ENCODE measurements at regions not wholly inside any gene's neighbourhood (a gene's known extent, or its start where the extent isn't known, plus 50 kb on each side); places are given as distances from the start of the nearest gene placed in this dataset.
"Not testable (repeated sequence)": the region's sequence is repeated elsewhere in the genome, so short reads cannot be mapped to it uniquely, and the experiment has no call there.

GRCh38 chr4:124067046-124067445 is 645.5 kb downstream of the ANKRD50 start:
- DNase-seq: peak; percentile 2 to 40 (median 29)

- no peak for DNase-seq
Observed at GRCh38 chr4:124070688-124071484, 641.6 kb downstream of the ANKRD50 start.

- DNase-seq: not testable (repeated sequence)
Observed at GRCh38 chr4:124075276-124075675, 637.3 kb downstream of the ANKRD50 start.

- DNase-seq: no peak
Observed at GRCh38 chr4:124079174-124079780, 633.3 kb downstream of the ANKRD50 start.

GRCh38 chr4:124083711-124084110 is 628.8 kb downstream of the ANKRD50 start:
- no peak for DNase-seq

- DNase-seq: no peak
Observed at GRCh38 chr4:124085561-124086180, 626.9 kb downstream of the ANKRD50 start.

GRCh38 chr4:124090021-124090420 is 622.5 kb downstream of the ANKRD50 start:
- DNase-seq: no peak

GRCh38 chr4:124092101-124092500 is 620.4 kb downstream of the ANKRD50 start:
- no peak for DNase-seq

GRCh38 chr4:124092541-124092984 is 620.0 kb downstream of the ANKRD50 start:
- DNase-seq: no peak

- DNase-seq: no peak
Observed at GRCh38 chr4:124095621-124096020, 616.9 kb downstream of the ANKRD50 start.

- DNase-seq: no peak
Observed at GRCh38 chr4:124096290-124096689, 616.2 kb downstream of the ANKRD50 start.

- no peak for DNase-seq
Observed at GRCh38 chr4:124097447-124097846, 615.1 kb downstream of the ANKRD50 start.

GRCh38 chr4:124104101-124104500 is 608.4 kb downstream of the ANKRD50 start:
- no peak for DNase-seq

- no peak for DNase-seq
Observed at GRCh38 chr4:124104628-124105027, 607.9 kb downstream of the ANKRD50 start.

GRCh38 chr4:124105212-124105611 is 607.3 kb downstream of the ANKRD50 start:
- no peak for DNase-seq

- no peak for DNase-seq
Observed at GRCh38 chr4:124111411-124111810, 601.1 kb downstream of the ANKRD50 start.

GRCh38 chr4:124111922-124112321 is 600.6 kb downstream of the ANKRD50 start:
- DNase-seq: peak; percentile 39 to 47 (median 46)

- DNase-seq: no peak
Observed at GRCh38 chr4:124118061-124118460, 594.5 kb downstream of the ANKRD50 start.

GRCh38 chr4:124121461-124121971 is 591.0 kb downstream of the ANKRD50 start:
- DNase-seq: no peak

GRCh38 chr4:124123181-124123580 is 589.4 kb downstream of the ANKRD50 start:
- no peak for DNase-seq

- DNase-seq: no peak
Observed at GRCh38 chr4:124123721-124124120, 588.8 kb downstream of the ANKRD50 start.

GRCh38 chr4:124131324-124131723 is 581.2 kb downstream of the ANKRD50 start:
- DNase-seq: not testable (repeated sequence)

- no peak for DNase-seq
Observed at GRCh38 chr4:124132161-124132560, 580.4 kb downstream of the ANKRD50 start.

GRCh38 chr4:124133753-124134152 is 578.8 kb downstream of the ANKRD50 start:
- DNase-seq: no peak
